DMS153 treated with DMSO at 0.1 percent for 48 hours (cell line): ENCODE measurements at regions not wholly inside any gene's neighbourhood (a gene's known extent, or its start where the extent isn't known, plus 50 kb on each side); places are given as distances from the start of the nearest gene placed in this dataset.

Experiments
- DNase-seq: peaks from one replicate; lab custom pipeline; 2025; ENCODE audit not compliant: unreplicated experiment; lab: John Stamatoyannopoulos, UW

GRCh38 chr5:176711883-176712282 lies 64.6 kb downstream of the TSPAN17 start:
- DNase-seq: no peak

DNA sequence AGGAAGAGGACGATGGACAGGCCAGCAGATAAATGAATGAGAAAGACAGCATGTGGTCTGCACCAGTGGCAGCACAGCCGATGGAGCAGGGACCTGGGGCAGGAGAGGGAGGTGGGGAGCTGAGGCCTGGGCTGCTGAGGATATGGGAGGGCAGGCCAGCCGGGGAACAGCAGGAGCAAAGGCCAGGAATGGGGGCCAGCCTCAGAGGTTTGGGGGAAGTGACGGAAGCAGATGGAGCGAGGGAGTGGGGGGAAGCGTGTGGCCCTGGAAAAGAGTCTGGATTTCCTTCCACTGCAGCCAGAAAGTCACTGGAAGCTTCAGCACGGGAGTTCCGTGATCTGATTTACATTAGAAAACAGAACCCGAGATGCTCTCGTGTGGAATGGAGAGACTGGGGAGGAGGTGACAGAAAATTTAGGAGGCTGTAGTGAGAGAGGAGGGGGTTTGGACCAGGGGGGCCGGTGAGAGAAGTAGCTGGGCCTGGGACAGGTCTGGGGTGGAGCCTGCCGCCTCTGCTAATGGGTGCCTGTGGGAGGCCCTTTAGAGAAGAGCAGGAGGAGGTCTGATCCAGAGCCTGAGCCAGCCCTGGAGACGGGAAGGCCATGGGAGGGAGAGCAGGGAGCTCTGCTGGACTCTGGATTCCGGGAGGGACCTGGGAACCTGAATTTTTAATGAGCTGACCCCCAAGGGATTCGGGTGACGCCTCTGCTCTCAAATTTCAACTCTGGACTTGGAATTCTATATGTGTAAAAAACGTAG lies 65.4 kb downstream of the TSPAN17 start:
- DNase-seq: no peak

DNA sequence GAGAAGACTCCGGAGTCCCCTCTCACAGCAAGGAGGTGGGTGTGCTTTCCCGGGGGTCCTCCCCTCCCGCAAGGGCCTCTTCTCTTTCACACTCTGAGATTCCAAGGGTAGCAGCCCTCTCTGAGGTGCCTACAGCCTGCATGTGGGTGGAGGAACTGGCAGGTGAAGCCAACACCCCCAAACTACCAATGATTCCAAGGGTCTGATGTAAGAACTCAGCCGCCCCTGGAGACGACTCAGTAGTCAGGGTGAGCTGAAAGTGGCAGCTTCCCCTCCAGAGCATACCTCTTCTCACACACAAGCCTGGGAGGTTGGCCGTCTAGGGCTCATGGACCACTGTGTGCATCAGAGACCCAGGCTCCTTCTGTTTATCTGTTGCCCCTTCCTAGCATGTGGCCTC lies 66.1 kb downstream of the TSPAN17 start:
- no peak for DNase-seq

DNA sequence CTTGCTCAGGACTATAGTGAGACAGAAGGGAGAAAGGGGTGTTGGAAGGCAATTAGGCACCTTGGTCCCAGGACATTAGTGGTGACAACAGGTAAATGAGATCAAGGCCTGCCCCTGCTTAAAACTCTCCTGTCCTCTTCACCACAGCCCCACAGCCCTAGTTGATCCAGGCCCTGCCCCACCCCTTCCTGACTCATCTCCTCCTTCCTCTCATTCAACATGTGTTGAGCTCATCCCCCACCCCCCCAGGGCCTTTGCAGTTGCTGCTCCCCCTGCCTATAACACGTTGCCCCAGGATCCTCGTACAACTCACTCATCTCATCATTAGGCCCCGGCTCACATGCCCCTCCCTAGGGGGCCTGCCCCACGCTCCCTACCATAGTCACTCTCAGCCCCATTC lies 66.8 kb downstream of the TSPAN17 start:
- DNase-seq: no peak

- no peak for DNase-seq
These were observed 69.0 kb downstream of the TSPAN17 start for GRCh38 chr5:176716320-176716719.

DNA sequence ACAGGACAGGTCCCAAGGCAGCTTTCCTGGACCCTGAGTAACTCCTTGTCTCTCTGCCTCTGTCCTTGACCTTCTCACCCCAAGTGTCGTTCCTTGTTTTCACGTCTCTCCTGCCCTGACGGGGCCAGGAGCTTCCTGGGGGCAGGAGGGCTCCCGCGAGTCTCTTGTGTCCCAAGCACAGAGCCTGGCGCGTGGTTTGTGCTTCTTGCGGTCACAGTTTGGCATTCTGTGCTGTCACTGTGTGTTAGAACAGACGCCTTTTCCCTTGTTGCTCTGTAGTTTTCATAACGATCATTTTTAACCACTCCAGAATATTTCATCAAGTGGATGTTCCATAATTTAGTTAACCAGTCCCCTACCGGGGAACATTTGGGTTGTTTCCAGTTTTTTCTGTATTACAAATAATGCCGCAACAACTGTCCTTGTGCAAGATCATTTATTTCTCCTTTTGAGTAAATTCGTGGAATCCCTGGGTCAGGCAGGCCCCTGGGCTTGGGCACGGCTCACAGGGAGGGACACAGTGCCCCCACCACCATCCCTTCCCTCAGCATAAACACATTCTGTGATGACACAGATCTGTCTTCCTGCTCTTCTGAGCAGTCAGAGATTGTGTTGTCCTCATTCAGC lies 71.9 kb downstream of the TSPAN17 start:
- no peak for DNase-seq

GRCh38 chr5:176721509-176721908 lies 74.2 kb downstream of the TSPAN17 start:
- DNase-seq: no peak

DNA sequence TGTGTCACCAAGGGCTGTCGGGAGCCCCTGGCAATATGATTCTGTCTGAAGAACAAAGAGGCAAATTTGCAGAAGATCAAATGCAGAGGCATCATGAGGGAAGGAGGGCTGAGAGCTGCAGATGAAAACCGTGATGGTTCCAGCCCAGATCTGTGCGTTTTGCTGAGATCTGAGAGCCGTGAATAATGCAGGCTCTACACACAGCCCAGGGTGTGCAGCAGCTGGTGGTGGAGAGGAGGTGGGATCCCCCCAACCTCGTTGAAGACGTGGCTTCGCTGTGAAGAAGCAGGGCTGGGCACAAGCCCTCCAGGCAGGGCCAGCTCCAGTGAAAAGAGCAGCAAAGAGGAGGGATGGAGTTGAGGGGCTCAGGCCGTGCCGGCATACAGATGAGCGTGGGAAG lies 75.5 kb downstream of the TSPAN17 start:
- DNase-seq: no peak

- DNase-seq: no peak
These were observed 76.2 kb downstream of the TSPAN17 start for GRCh38 chr5:176723440-176723839.

DNA sequence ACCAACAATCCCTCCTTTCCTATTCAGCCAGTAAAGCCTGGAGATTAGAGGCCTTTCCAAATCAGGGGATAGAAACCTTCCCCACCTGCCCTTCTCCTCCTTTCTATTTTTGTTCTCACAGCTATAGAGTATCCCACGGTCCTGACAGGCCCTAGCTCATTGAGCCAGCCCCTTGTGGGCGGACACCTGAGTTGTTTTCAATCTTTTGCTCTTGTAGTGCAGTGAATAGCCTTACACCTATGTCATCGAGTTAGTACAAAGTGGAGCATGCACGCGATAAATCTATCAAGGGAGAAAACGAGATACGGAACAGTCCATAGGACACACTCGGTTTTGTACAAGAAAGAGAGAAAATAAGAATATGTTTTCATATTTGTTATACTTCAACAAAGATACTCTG lies 77.2 kb downstream of the TSPAN17 start:
- DNase-seq: peak; percentile 32

- DNase-seq: no peak
These were observed 78.4 kb downstream of the TSPAN17 start for GRCh38 chr5:176725521-176726280.

DNA sequence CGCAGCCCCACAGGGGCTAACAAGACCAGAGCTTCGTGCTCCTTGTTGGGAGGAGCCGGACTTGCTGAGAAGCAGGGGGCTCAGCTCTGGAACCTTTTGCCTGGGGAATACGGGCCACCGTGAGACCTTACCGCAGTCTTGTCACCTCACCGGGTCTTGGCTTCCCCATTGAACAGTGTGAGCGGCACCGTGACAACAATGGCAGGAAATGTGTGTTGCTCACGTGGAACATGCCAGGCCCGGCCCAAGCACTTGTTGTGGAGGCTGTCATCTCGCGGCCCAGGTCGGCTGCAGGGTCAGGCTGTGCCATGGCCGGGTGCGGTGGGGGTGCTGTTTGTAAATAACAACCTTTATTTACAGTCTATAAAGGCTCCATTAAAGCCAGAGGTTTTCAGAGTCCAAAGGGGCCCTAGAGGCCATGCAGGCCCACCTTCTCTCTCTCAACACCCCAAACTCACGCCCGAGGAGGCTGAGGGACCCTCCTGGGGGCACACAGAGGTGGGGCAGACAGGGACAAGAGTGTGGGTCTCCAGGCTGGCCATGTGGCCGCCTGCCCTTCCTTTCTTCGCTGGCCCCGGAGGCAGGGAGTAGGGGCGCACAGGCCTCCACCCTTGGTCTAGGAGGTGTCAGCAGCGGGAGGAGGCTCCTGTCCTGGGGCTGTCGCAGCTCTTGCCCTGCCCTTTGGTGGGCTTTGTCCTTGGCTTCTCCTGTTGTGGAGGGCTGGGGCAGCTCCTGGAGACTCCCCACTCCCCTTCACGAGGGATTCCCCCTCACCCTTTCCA lies 79.7 kb downstream of the TSPAN17 start:
- no peak for DNase-seq

DNA sequence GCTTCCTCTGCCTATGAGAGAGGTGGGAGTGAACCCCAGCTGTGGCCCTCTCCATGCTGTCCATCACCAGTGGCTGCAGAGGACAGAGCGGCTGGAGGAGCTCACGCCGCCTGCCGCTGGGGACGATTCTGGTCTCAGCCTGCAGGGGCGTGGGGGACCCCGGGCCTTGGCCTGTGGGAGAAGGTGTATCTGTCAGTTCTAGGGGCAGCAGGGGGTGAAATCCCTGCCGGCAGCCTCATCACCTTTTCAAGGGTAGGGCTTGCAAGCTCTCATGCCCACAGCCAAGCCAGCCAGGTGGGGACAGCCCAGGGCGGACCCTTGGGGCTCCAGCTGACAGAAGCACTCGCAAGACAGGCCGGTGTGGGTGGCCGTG lies 80.2 kb downstream of the TSPAN17 start:
- DNase-seq: no peak

- DNase-seq: no peak
These were observed 80.8 kb downstream of the TSPAN17 start for GRCh38 chr5:176727983-176728675.

DNA sequence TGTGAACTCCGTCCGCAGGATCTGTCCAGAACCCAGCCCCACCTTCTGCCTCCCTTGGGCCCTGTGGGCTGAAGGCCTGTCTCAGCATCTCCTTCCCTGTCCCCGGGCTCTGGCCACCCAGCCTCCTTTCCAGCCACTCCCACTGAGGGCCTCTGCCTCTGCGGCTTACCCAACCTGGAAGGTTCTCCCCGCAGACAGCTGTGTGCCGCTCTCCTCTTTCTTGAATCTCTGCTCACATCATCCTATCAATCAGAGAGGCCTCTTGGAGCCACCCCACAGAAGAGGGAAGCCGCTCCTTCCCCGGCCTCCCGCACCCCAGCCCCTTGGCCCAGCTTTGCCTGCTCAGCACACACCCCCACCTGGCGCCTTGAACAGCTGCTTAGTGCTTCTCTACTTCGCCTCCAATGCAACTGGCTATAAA lies 81.5 kb upstream of the UNC5A start:
- no peak for DNase-seq

GRCh38 chr5:176730815-176731475 lies 79.4 kb upstream of the UNC5A start:
- no peak for DNase-seq

- DNase-seq: no peak
These were observed 78.7 kb upstream of the UNC5A start for GRCh38 chr5:176731506-176732160.

- no peak for DNase-seq
These were observed 78.1 kb upstream of the UNC5A start for GRCh38 chr5:176732306-176732705.

DNA sequence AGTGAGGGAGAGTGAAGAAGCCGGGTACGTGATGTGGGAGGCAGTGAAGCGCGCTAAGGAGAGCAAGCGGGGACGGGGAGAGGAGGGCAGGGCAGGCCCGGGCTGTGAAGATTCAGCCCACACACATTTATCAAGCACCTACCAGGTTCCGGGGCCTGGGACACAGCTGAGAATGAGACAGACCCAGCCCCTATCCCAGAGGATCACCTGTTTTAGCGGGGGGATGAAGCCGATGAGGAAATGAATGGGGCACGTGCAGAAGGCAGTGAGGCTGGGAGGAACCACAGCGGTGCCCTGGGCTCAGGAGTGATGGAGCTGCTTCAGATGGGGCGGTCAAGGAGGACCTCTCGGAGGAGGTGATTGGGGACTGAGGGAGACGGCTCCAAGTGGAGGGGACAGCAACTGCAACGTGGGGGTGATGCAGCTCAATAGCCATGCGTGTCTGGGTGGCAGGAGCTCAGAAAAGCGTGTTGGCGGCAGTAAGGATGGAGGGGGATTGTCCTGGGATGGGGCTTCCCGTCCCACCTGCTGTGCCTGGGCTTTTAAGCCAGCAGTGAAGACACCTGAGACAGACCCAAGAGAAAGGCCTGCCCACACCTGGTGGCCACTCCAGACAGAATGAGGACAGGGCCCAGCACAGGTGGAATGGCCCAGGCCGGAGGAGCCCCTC lies 77.5 kb upstream of the UNC5A start:
- no peak for DNase-seq
